ENCODE measurements at regions not wholly inside any gene's neighbourhood (a gene's known extent, or its start where the extent isn't known, plus 50 kb on each side); places are given as distances from the start of the nearest gene placed in this dataset.
A peak's percentile ranks its signal among the peaks of the same experiment; 100 is the strongest.

GRCh38 chr12:74915718-74916117 lies 293.9 kb downstream of the KCNC2 start:
- TF ChIP-seq CTCF (IDR thresholded peaks at IDR 0.05; ENCODE audit: insufficient read depth, missing control alignments), result no peak
- DNase-seq (ENCODE audit: insufficient read length, low spot score), result no peak
- FAIRE-seq, result peak; percentile 16

- DNase-seq (ENCODE audit: insufficient read length, low spot score) (no peak), FAIRE-seq (no peak)
- TF ChIP-seq CTCF (IDR thresholded peaks at IDR 0.05; ENCODE audit: insufficient read depth, missing control alignments), result no peak
Observed at GRCh38 chr12:74917743-74918142, 291.9 kb downstream of the KCNC2 start.

GRCh38 chr12:74918291-74918690 lies 291.3 kb downstream of the KCNC2 start:
- DNase-seq (ENCODE audit: insufficient read length, low spot score) (no peak), FAIRE-seq (no peak)
- TF ChIP-seq CTCF (IDR thresholded peaks at IDR 0.05; ENCODE audit: insufficient read depth, missing control alignments), result no peak

- DNase-seq (ENCODE audit: insufficient read length, low spot score), result no peak
- FAIRE-seq, result no peak
- TF ChIP-seq CTCF (IDR thresholded peaks at IDR 0.05; ENCODE audit: insufficient read depth, missing control alignments), result no peak
Observed at GRCh38 chr12:74922117-74922516, 287.5 kb downstream of the KCNC2 start.

- no peak for FAIRE-seq
- no peak for TF ChIP-seq CTCF (IDR thresholded peaks at IDR 0.05; ENCODE audit: insufficient read depth, missing control alignments)
- DNase-seq (ENCODE audit: insufficient read length, low spot score), result no peak
Observed at GRCh38 chr12:74922642-74923041, 287.0 kb downstream of the KCNC2 start.

GRCh38 chr12:74941670-74942069 lies 268.0 kb downstream of the KCNC2 start:
- no peak for FAIRE-seq
- no peak for TF ChIP-seq CTCF (IDR thresholded peaks at IDR 0.05; ENCODE audit: insufficient read depth, missing control alignments)
- no peak for DNase-seq (ENCODE audit: insufficient read length, low spot score)

GRCh38 chr12:74945771-74946198 lies 263.9 kb downstream of the KCNC2 start:
- FAIRE-seq (no peak), DNase-seq (ENCODE audit: insufficient read length, low spot score) (no peak)
- TF ChIP-seq CTCF (IDR thresholded peaks at IDR 0.05; ENCODE audit: insufficient read depth, missing control alignments), result no peak
